Activated naive CD4-positive, alpha-beta T cell (primary cell): ENCODE measurements at regions not wholly inside any gene's neighbourhood (a gene's known extent, or its start where the extent isn't known, plus 50 kb on each side); places are given as distances from the start of the nearest gene placed in this dataset.
"Not testable (repeated sequence)": the region's sequence is repeated elsewhere in the genome, so short reads cannot be mapped to it uniquely, and the experiment has no call there.

Experiments
- DNase-seq, 4 experiments: peaks; one replicate each; lab custom pipeline; 2025; lab: John Stamatoyannopoulos, UW

DNA sequence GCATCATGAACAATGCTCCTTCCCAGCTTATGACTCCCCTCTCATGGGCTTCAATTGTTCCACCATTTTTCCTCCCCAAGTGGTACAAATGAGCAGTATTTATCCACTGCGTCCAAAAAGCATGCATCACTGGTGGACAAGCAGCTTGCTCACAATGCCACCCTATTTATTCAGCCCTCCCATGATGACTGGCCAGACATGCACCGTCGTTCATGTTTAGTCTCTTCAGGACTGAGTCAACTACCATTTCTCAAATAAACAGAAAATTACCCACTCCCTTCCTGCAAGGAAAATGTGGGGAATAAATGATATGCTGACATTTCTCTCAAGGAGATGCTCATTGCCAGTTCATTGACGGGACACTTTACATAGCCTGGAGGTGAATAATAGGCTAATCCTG, 300.4 kb downstream of the C6orf118 start:
- DNase-seq, result no peak

- no peak for DNase-seq
Observed at GRCh38 chr6:165002866-165003265, 306.5 kb downstream of the C6orf118 start.

GRCh38 chr6:165002358-165002757, 307.0 kb downstream of the C6orf118 start:
- no peak for DNase-seq

- DNase-seq, result no peak
Observed at GRCh38 chr6:165001502-165002157, 307.8 kb downstream of the C6orf118 start.

GRCh38 chr6:164998297-164998696, 311.1 kb downstream of the C6orf118 start:
- DNase-seq, result no peak

DNA sequence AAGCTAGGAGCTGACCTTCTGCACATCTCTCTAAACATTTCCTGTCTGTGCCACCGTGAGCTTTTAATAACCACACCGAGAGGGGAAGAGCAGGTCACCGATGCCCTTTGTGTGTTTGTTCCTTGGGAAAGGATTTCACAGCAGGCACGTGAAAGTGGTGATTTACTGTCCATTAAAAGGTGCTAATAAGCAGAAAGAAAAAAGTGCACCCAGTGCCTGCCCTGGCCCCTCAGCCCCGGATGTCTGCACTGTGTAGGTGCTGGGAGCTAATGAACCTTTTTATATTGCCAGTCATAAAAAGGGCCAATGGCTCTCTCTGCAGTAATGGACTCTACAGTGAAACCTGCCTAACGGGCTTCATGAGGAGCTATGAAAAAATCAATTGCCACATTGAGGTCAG, 312.6 kb downstream of the C6orf118 start:
- DNase-seq, result no peak

DNA sequence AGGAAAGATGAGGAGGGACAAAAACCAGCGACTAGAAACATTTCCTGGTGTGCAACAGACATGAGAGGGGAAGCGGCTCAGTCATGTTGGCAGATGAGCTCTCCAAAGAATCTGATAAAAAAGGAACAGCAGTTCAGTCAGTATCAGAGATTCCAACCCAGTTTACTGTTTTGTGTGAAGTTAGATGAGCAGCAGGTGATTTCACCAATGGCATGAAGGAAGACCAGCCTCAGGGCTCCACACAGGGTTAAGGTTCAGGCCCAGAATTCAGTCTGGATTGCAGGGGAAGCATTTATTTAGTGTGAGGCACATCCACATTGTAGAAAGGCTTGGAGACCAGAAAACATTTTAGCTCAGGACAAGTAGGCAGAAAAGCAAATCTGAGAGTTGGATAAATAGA, 317.8 kb downstream of the C6orf118 start:
- DNase-seq, result no peak

- no peak for DNase-seq
Observed at GRCh38 chr6:164990901-164991300, 318.5 kb downstream of the C6orf118 start.

DNA sequence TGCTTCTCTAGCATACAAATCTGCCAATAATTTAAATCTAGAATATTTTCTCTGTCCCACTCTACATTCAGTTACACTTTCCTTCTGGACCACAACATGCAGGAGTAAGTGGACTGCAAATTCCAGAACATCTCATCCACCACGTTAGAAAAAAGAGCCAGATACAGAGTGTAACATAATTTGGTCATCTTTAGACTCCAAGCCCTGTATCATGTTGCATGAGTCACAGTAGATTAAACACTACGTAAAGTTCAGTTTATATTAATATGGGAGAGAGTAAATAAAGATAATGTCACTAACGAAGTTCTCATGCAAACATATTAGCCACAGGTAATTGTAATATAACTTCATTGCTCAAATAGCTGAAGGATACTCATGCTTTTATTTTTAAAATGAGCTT, 327.0 kb downstream of the C6orf118 start:
- DNase-seq, result no peak

DNA sequence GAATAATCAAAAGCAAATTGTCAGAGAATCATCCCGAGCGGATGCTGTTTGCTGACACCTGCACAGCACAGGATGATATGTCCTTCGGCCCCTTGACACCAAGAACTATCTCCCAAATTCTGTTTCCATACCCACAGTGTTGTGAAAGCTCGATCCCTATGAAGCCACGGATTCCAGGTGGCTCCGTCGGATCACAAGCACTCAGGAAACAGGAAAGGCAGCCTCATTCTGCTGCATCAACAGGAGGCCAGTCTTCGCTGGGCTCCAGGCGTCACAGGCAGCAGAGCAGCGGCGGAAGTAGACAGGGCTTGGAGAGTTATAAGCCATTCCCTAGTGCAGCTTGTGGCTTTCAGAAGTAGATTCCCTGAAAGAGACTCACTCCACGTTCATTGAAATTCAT, 342.3 kb downstream of the C6orf118 start:
- no peak for DNase-seq

DNA sequence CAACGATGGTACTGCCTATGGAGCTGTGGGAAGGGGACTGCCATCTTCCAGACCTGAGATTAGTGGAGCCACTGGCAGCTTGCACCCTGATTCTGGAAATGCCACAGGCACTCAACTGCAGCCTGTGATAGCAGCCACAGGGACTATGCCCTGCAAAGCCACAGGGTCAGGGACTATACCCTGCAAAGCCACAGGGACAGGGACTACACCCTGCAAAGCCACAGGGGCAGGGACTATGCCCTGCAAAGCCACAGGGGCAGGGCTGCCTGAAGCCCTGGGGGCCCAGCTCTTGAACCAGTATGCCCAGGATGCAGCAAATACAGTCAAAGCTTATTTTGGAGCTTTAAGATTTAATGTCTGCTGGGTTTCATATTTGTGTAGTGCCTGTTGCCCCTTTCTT, 346.6 kb downstream of the C6orf118 start:
- DNase-seq, result no peak

GRCh38 chr6:164947164-164947563, 362.2 kb downstream of the C6orf118 start:
- no peak for DNase-seq

DNA sequence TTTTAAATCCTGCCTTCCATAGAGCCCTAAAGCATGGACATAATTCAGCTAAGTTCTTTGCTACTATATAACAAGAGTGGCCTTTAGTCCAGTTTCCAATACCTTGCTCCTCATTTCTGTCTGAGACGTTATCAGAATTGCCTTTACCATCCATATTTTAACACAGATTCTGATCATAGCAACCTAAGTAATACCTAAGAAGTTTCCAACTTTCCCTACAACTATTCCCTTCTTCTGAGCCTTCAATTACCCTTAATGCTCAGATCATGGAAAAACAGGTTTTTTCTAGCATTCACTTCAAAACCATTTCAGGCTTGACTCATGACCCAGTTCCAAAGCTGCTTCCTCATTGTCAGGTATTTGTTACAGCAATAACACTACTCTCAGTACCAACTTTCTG, 367.1 kb downstream of the C6orf118 start:
- DNase-seq, result no peak

- not testable (repeated sequence) for DNase-seq
Observed at GRCh38 chr6:164933238-164933794, 376.1 kb downstream of the C6orf118 start.

DNA sequence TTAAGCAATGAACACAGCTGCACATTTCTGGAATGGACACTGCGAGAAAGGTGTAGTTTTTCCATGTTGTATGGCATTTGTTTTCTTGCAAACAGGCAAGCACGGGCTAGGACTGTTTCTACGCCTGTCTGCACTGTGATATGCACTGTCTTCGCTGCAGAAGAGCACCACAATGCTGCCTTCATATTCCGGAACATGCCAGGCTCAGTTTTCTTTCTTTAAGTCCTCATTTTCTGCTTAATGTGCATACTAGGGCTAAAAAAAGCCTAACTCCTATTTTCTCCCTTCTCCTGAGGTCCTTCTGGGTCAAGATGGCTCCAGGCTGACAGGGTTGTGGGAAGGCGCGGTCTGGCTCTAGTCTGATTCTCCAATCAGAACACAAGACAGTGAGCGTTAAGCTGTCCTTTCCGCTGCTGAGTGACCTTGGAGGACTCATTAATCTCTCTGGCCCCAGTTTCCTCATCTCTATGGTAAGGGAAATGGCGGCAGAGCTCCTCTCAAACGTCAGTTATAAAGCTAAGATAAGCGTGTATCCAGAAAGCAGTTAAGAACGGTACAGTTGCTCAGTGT, 379.9 kb downstream of the C6orf118 start:
- DNase-seq, result no peak

DNA sequence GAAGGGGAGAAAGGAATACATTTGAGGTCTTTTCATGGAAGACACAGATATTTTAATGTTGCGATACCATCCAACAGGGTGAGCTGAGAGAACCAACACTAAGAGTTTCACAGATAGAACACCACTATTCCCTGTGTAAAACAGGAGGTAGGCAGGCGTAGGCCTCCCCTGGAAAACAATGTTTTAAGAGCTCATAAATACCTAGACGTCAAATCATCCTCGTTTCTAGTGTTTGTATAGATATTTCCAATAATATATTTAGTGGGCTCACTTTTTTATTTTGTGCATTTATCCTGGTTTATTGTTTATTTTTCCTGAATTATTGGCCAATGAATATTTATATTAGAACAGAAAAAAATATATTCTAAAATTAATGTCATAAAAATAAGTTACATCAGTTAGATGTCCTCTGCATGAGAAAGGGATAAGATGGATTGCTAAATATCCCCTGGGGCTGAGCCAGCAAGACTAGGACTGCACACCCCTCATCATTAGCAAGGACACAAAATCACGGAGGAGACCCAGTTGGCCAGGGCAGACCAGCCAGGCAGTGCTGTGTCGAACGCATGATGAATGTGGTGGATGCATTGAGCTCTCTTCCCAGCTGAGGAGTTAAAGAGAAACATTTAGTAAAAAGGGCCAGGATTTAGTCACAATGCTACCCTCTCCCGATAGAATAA, 380.5 kb downstream of the C6orf118 start:
- DNase-seq, result no peak

- DNase-seq, result no peak
Observed at GRCh38 chr6:164928057-164928727, 381.2 kb downstream of the C6orf118 start.

- DNase-seq, result peak in 3 of 4 experiments; percentile 7 to 41 (median 13)
Observed at GRCh38 chr6:164927288-164928056, 381.9 kb downstream of the C6orf118 start.

GRCh38 chr6:164926686-164927085, 382.7 kb downstream of the C6orf118 start:
- DNase-seq, result no peak

- no peak for DNase-seq
Observed at GRCh38 chr6:164925681-164926530, 383.5 kb downstream of the C6orf118 start.

GRCh38 chr6:164924674-164925073, 384.7 kb downstream of the C6orf118 start:
- no peak for DNase-seq
